ENCODE measurements at regions not wholly inside any gene's neighbourhood (a gene's known extent, or its start where the extent isn't known, plus 50 kb on each side); places are given as distances from the start of the nearest gene placed in this dataset.
"Not testable (repeated sequence)": the region's sequence is repeated elsewhere in the genome, so short reads cannot be mapped to it uniquely, and the experiment has no call there.

DNA sequence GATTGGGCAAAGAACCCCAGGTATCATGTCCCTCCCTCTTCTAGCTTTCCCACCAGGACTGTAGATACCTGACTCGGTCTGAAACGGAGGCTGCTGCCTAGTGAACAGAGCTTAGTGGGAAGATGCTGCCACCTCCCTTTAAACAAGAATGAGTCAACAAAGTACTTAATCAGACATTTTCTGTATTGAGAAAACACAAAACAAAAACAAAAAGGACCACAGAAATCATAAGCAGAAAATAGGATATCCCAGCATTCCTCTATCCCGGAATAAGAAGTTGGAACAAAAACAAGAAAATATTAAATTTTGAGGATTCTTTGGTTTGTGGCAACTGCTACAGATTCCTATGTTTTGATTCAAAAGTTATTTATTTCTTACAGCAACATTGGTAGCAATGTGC, 51.7 kb upstream of the COL8A1 start:
- no peak for DNase-seq

DNA sequence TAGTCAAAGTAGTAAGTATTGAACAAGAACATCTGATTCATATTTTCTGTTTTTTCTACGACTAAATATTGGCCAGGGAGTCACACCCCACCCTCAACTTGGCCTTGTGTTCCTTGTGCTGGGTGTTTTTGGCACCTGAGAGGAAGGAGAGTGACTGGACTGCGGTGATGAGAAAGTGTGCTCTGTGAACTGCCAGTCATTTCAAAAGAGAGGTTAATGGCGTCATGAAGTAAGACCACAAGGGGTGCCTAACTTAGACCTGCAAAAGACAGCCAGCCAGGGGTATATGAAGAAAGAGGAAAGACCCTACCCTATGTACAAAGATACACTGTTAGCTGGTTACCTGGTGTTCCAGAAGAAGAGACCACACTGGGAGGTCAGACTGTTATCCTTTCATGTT, 58.4 kb upstream of the COL8A1 start:
- no peak for DNase-seq

GRCh38 chr3:99579246-99579645, 59.1 kb upstream of the COL8A1 start:
- no peak for DNase-seq

DNA sequence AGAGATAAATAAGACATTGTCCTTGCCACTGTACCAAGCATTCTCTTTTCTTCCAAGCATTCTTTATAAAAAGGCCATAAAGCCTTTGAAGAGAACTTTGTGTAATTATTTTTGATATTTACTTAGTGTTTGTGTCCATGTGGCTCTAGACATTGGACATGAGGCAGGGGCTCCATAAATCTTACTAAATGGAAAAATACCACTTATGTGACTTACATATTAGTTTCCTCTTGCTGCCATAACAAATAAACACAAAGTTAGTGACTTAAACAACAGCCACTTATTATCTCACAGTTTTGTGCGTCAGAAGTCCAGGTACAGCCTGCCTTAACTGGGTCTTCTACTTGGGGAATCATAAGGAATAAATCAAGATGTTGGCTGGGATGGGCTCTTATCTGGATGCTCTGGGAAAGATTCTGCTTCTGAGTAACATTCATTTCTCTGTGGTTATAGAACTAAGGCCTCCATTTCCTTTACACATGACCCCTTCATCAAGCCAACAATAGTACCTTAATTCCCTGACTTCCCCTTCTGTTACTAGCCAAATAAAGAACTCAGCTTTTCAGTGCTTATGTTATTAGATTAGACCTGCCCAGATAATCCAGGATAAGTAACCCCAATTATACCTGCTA, 59.9 kb upstream of the COL8A1 start:
- no peak for DNase-seq

GRCh38 chr3:99576904-99577559, 61.4 kb upstream of the COL8A1 start:
- no peak for DNase-seq

DNA sequence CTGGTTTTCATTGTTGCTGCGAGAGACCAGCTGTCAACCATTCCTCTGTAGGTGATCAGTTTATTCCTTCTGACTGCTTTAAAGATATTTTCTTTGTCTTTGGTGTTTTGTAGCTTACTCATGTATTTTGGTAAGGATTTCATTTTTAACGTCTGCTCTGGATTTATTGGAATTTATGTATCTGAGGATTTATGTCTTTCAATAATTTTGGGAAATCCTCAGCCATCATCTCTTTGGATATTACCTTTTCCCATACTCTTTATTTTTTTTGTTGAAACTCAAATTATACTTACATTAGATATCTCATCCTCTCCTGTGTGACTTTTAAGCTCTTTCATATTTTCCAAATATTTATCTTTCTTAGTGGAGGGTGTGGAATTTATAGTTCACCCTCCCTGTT, 62.7 kb upstream of the COL8A1 start:
- DNase-seq: no peak

GRCh38 chr3:99570061-99570460, 68.3 kb upstream of the COL8A1 start:
- no peak for DNase-seq

DNA sequence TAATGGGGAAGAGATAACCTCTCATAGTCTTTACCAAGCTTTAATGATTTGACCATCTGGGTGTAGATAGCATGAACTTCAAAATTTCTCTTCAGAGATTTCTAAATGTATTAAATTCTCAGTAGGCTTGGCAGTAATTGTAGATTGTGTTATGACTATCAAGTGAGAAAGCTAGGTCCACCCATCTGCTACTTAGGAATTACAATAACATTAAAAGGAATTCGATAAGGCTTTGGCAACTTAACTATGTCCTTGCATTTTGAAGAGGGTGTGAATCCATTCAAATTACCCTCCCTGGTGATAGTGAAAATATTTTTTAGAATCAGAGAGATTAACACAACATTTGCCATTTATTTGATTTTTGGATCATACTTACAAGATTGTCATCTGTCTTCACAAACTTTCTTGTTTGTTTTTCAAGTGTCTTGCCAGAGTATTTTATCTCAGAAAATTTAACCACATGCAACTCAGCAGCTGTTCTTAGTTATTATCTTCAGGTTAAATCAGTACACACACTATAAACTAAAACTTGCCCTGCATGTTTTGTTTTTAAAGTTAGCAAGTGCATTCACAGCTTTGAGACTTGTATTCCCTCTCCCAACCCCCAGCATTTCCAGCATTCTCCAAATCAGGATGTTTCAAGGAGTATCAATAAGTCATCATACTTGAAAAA, 69.6 kb upstream of the COL8A1 start:
- DNase-seq: no peak

DNA sequence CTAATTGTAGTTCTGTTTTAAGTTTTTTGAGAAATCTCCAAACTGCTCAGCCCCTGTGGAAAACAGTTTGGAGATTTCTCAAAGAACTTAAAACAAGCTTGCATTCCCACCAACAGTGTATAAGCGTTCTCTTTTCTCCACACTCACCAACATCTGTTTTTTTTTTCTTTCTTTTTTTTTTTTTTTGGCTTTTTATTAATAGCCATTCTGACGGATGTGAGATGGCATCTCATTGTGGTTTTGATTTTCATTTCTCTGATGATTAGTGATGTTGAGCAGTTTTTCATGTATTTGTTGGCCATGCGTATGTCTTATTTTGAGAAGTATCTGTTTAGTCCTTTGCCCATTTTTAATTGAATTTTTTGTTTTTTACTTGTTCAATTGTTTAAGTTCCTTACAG, 73.1 kb upstream of the COL8A1 start:
- no peak for DNase-seq

DNA sequence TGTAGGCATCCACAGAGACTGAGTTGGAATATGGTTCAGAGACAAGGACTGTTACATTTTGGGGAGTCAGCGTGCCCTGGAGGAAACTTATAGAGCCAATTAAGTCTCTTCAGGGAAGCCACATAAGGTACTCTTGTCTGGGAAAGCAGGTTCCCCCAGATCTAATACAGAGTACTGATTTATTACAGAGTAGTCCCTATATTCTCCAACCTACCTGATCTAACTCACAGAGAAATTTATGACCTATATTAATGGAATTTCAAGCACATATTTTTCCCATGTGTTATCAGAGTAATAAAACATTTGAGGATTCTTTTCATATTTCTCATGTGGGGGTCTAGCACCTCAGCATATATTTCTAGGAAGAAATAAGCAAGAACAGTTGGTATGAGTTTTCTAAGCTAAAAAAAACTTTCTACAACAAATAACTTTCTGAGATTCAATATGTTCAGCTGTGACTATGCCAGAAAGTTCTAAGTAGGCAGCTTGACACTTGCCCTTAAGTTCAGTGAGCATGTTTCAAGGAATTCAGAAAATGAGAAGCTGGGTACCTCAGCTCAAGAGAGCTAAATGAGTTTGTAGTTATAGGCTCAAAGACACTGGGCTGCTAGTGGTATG, 75.3 kb upstream of the COL8A1 start:
- DNase-seq: no peak

DNA sequence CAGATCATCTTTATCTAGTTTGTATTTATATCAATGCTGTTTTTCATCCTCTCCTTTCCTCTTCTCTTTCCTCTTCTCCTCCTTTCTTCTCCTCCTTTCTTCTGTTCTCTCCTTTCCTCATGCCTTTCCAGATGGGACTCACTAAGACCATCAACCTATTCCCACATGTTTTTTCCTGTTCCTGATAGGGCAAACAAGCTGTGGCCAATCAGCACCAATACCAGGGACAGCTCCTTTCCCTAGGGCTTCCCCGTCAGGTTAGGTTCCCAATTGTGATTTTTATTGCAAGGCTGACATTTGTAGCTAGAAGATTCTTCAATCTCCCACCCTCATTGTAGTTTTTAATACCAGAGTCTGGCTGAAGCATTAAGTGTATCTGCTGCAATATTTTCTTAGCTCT, 76.3 kb upstream of the COL8A1 start:
- DNase-seq: no peak

DNA sequence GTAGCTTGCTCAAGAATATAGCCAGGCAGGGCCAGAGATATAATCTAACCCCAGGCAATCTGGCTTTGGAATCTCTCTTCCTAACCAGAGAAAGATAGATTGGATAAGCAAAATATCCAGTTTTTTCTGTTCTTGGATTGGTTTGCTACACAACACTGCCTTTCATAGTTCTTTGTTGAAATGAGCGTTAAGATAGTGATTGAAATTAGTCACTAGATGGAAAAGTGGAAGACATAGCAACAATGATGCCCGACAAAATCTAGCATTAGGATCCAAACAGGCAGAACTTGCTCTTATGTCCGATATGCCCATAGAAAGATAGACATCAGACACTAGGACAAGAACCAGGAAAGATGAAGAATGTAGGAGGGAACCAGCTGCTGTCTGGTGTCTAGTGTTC, 77.3 kb upstream of the COL8A1 start:
- no peak for DNase-seq

- no peak for DNase-seq
Observed at GRCh38 chr3:99559196-99559595, 79.2 kb upstream of the COL8A1 start.

GRCh38 chr3:99555885-99556284, 82.5 kb upstream of the COL8A1 start:
- not testable (repeated sequence) for DNase-seq

GRCh38 chr3:99551520-99551919, 86.9 kb upstream of the COL8A1 start:
- DNase-seq: no peak

GRCh38 chr3:99549957-99550603, 88.3 kb upstream of the COL8A1 start:
- no peak for DNase-seq

DNA sequence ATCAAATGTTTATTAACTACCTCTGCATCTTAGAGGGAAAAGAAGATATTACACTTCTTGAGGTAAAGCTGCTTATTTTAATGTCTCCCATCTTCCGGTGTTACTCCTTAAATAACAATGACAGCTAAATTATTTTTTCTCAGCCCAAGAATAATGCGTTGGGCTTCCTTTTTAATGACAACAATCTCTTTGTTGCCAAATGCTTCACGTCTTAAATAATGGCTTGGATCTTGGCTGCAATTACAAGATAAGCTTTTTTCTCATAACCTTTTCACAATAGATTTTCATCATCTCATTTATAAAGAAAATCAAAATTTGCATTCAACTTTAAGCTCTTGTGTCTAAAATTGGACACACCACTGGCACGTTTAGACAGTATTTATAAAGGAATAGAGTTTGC, 89.2 kb upstream of the COL8A1 start:
- no peak for DNase-seq

DNA sequence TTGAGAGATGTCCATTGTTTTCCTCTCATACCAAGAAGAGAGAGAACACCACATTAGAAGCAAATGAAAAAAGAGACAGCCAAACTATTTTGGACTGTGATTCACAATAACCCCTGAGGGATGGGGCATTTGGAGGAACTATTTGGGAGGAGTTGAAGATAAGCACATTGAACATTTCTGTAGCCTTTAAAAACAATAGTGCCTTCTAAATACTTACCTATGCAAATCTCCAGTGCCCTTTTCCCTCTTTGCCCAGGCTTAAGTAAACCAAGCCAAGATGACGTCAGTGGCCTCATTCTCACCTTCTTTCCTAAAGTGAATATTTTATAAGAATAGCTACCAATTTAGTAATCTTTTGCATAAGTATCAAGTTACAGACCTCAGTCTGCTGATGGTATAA, 89.7 kb upstream of the COL8A1 start:
- DNase-seq: no peak

- DNase-seq: no peak
Observed at GRCh38 chr3:99545941-99546580, 92.3 kb upstream of the COL8A1 start.

- DNase-seq: no peak
Observed at GRCh38 chr3:99544786-99545281, 93.6 kb upstream of the COL8A1 start.

- no peak for DNase-seq
Observed at GRCh38 chr3:99543796-99544195, 94.6 kb upstream of the COL8A1 start.

DNA sequence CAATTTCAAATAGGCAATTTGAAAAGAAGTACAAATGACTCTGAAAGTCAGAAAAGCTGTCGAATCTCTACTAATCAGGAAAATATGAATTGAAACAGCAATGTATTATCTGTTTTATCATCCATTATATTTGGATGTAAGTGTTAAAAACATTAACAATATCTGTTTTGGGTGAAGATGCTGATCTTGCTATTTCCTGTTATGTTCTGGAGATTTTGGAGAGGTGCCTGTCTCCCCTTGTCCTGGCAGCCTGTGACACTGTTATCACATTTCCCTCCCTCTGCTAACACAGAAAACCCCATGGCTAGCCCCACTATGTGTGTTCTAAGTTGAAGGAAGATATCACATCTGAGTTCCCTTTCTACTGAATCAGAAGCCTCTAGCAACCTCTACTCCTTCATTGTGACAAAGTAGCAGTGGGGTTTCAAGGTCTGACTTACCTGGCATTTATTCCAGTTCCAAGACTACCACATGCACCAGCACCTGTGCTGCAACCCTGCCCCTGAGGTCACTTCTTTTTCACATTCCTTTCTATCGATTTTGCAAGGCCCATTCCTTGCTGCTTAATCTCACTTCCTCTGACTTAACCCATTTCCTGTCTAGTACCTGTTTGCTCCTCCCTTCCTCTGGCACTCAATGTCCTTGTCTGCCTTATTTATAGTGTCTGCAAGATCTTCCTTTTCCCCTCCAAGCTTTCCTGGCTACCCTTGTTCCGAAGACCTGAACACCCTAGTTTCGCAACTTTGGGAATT, 95.5 kb upstream of the COL8A1 start:
- DNase-seq: no peak
